HCT116 (cell line): ENCODE measurements at regions not wholly inside any gene's neighbourhood (a gene's known extent, or its start where the extent isn't known, plus 50 kb on each side); places are given as distances from the start of the nearest gene placed in this dataset.

Source experiments
- ATAC-seq: fragments of 200-7000 bp; cut with Tn5 transposase; 2 replicates; pipeline ENCODE4 v1.9.1; 2020; ENCODE audit warnings: mild to moderate bottlenecking, moderate library complexity
- BruUV-seq: library from RNA; stranded (reverse); fragments of 400-500 nt; replicated peaks from 2 replicates; lab custom pipeline; 2021; lab: Mats Ljungman, UMichigan
- CTCF ChIA-PET: fragments of 300-600 bp; sonication (Branson Sonifier 250); formaldehyde crosslinking; loops from one replicate; lab custom pipeline; 2021; ENCODE audit warnings: antibody characterized with exemption; lab: Charles Lee
- POLR2A ChIA-PET: fragments of 300-600, 350-600 bp; sonication (Branson Sonifier 250); formaldehyde crosslinking; loops from one replicate; lab custom pipeline; 2021; ENCODE audit warnings: antibody characterized with exemption; lab: Charles Lee
- RAD21 ChIA-PET, 2 experiments: fragments of 300-600 bp; sonication (Branson Sonifier 250); formaldehyde crosslinking; loops; one replicate each; lab custom pipeline; 2023; ENCODE audit warnings: low total read pairs in 2 of 2; ENCODE audit not compliant: uncharacterized antibody in 2 of 2, unreplicated experiment in 2 of 2, low non-redundant PET in 1 of 2; lab: Charles Lee
- DNase-seq: peaks from one replicate; pipeline ENCODE4 v3.0.0-alpha.2; 2010; ENCODE audit warnings: low read depth, low spot score
- H2AFZ ChIP-seq: fragments of 200-600 bp; shearing (Covaris generic), sonication (generic); 2 replicates; pipeline ENCODE4 v1.6.1; 2017; ENCODE audit warnings: low read depth, mixed run types, mixed read lengths, antibody characterized with exemption, low read length; ENCODE audit not compliant: poor library complexity, severe bottlenecking
- H3K27ac ChIP-seq: 2 replicates; pipeline ENCODE4 v1.5.1; 2012; ENCODE audit warnings: low read depth, low read length
- H3K27me3 ChIP-seq: fragments of 200-600 bp; sonication (generic); 2 replicates; pipeline ENCODE4 v1.6.1; 2016; ENCODE audit warnings: mixed run types, low read length, mixed read lengths; ENCODE audit not compliant: insufficient read depth
- H3K36me3 ChIP-seq, 2 experiments: fragments of 200-500 bp in 1 of 2; fragments of 200-600 bp in 1 of 2; sonication (Bioruptor generic) in 1 of 2; sonication (generic) in 1 of 2; 2 replicates each; pipeline versions ENCODE4 v1.5.1 to v1.6.1; 2014 to 2016; ENCODE audit warnings: low read length in 2 of 2, inconsistent platforms in 1 of 2, mixed read lengths in 1 of 2, mixed run types in 1 of 2; ENCODE audit not compliant: insufficient read depth in 2 of 2, control insufficient read depth in 1 of 2
- H3K4me1 ChIP-seq, 2 experiments: fragments of 200-600 bp in 1 of 2; sonication (generic) in 1 of 2; 2 replicates each; pipeline versions ENCODE4 v1.5.1 to v1.6.1; 2012 to 2017; ENCODE audit warnings: low read length in 2 of 2, inconsistent platforms in 1 of 2, mild to moderate bottlenecking in 1 of 2, mixed read lengths in 1 of 2, mixed run types in 1 of 2, moderate library complexity in 1 of 2; ENCODE audit not compliant: insufficient read depth in 2 of 2, control insufficient read depth in 1 of 2
- H3K4me2 ChIP-seq: fragments of 200-600 bp; sonication (generic); 2 replicates; pipeline ENCODE4 v1.6.1; 2017; ENCODE audit warnings: mixed run types, low read length, mixed read lengths
- H3K4me3 ChIP-seq, 2 experiments: fragments of 200-600 bp in 1 of 2; sonication (generic) in 1 of 2; replicated peaks in 1 of 2; 2 replicates each; pipeline ENCODE4 v1.5.1; 2011 to 2016; ENCODE audit warnings: low read length in 2 of 2, control low read depth in 1 of 2, low read depth in 1 of 2, mild to moderate bottlenecking in 1 of 2, mixed read lengths in 1 of 2, mixed run types in 1 of 2
- H3K79me2 ChIP-seq: fragments of 200-600 bp; sonication (generic); 2 replicates; pipeline ENCODE4 v1.6.1; 2017; ENCODE audit warnings: mild to moderate bottlenecking, mixed run types, low read length, moderate library complexity, mixed read lengths; ENCODE audit not compliant: insufficient read depth
- H3K9ac ChIP-seq: fragments of 200-600 bp; sonication (generic); 2 replicates; pipeline ENCODE4 v1.6.1; 2016; ENCODE audit warnings: low read length, mixed read lengths
- H3K9me2 ChIP-seq: fragments of 200-600 bp; sonication (generic), shearing (Covaris generic); 2 replicates; pipeline ENCODE4 v1.6.1; 2017; ENCODE audit warnings: mixed run types, mild to moderate bottlenecking, moderate library complexity; ENCODE audit not compliant: insufficient read depth
- H3K9me3 ChIP-seq, 2 experiments: fragments of 200-500 bp in 1 of 2; fragments of 200-600 bp in 1 of 2; sonication (Bioruptor generic) in 1 of 2; sonication (generic) in 1 of 2; 2 replicates each; pipeline ENCODE4 v1.6.1; 2014 to 2017; ENCODE audit warnings: low read length in 2 of 2, mixed read lengths in 2 of 2, inconsistent platforms in 1 of 2, low read depth in 1 of 2, mild to moderate bottlenecking in 1 of 2, mixed run types in 1 of 2, moderate library complexity in 1 of 2; ENCODE audit not compliant: control insufficient read depth in 1 of 2, insufficient read depth in 1 of 2
- H4K20me1 ChIP-seq: fragments of 200-600 bp; sonication (generic), shearing (Covaris generic); 2 replicates; pipeline ENCODE4 v1.6.1; 2017; ENCODE audit warnings: mixed run types, mild to moderate bottlenecking, moderate library complexity; ENCODE audit not compliant: insufficient read depth
- EGR1 ChIP-seq: IDR thresholded peaks from 2 replicates; pipeline ENCODE4 v1.6.1; 2012; ENCODE audit warnings: low read depth
- EZH2 ChIP-seq: fragments of 200-600 bp; sonication (generic); IDR thresholded peaks from 2 replicates; pipeline ENCODE4 v1.6.1; 2017; ENCODE audit warnings: antibody characterized with exemption, mixed run types
- JUND ChIP-seq: IDR thresholded peaks from 2 replicates; pipeline ENCODE4 v1.6.1; 2012
- MAX ChIP-seq: IDR thresholded peaks from 2 replicates; pipeline ENCODE4 v1.6.1; 2012
- POLR2A ChIP-seq: IDR thresholded peaks from 2 replicates; pipeline ENCODE4 v1.7.0; 2011; ENCODE audit warnings: borderline replicate concordance; ENCODE audit not compliant: insufficient read depth, insufficient read length; ENCODE audit errors: extremely low read depth
- YY1 ChIP-seq: IDR thresholded peaks from 2 replicates; pipeline ENCODE4 v1.6.1; 2011; ENCODE audit warnings: low read length, low read depth, moderate library complexity, mild to moderate bottlenecking; ENCODE audit not compliant: insufficient replicate concordance; ENCODE audit errors: extremely low read depth
- ZBTB33 ChIP-seq: IDR thresholded peaks from 2 replicates; pipeline ENCODE4 v1.6.1; 2011; ENCODE audit warnings: mild to moderate bottlenecking, low read length, moderate library complexity; ENCODE audit not compliant: insufficient replicate concordance; ENCODE audit errors: extremely low read depth
- ZFX ChIP-seq: fragments of 450-650 bp; IDR thresholded peaks from 2 replicates; pipeline ENCODE4 v1.6.1; 2017
- ZNF274 ChIP-seq: fragments of 200-500 bp; sonication (Bioruptor generic); IDR thresholded peaks from 2 replicates; pipeline ENCODE4 v1.6.1; 2014; ENCODE audit warnings: mild to moderate bottlenecking, low read depth, low read length, inconsistent platforms
- intact Hi-C: fragments of 100-400 bp; cut with micrococcal nuclease; formaldehyde crosslinking; loops from 2 replicates; pipeline ENCODE4 v1.10.0; 2022

- TF ChIP-seq ZBTB33, result no peak
- TF ChIP-seq EZH2, result no peak
- no peak for TF ChIP-seq EGR1
- TF ChIP-seq POLR2A, result no peak
- TF ChIP-seq ZFX, result no peak
- no peak for TF ChIP-seq YY1
- no peak for TF ChIP-seq JUND
- no peak for TF ChIP-seq ZNF274
Observed at GRCh38 chr13:68982961-68983619, 1124.5 kb upstream of the ATXN8OS start (continued).

GRCh38 chr13:68976287-68976686 lies 1131.3 kb upstream of the ATXN8OS start:
- no peaks in the 10 kb centered on the region for H3K36me3 ChIP-seq
- RAD21 ChIA-PET, result no interaction called here
- DNase-seq, result no peak
- TF ChIP-seq ZNF274 (no peak), JUND (no peak), MAX (no peak)
- TF ChIP-seq, all 23 proteins: peak for 0
- Histone ChIP-seq H3K4me2 (no peak overlapping the region), H3K9me2 (no peaks in the 10 kb centered on the region), H3K9ac (no peak overlapping the region), H3K79me2 (no peaks in the 10 kb centered on the region), H3K4me1 (no peaks in the 10 kb centered on the region), H3K27ac (no peak overlapping the region), H4K20me1 (no peaks in the 10 kb centered on the region), H2AFZ (no peak overlapping the region), H3K27me3 (no peaks in the 10 kb centered on the region), H3K9me3 (no peaks in the 10 kb centered on the region), H3K4me3 (no peak overlapping the region)
- CTCF ChIA-PET, result no interaction called here
- intact Hi-C loops, result no loop called here
- ATAC-seq, result no peak
- POLR2A ChIA-PET, result no interaction called here
- no TSS peak for BruUV-seq
